ENCODE measurements at regions not wholly inside any gene's neighbourhood (a gene's known extent, or its start where the extent isn't known, plus 50 kb on each side); places are given as distances from the start of the nearest gene placed in this dataset.

DNA sequence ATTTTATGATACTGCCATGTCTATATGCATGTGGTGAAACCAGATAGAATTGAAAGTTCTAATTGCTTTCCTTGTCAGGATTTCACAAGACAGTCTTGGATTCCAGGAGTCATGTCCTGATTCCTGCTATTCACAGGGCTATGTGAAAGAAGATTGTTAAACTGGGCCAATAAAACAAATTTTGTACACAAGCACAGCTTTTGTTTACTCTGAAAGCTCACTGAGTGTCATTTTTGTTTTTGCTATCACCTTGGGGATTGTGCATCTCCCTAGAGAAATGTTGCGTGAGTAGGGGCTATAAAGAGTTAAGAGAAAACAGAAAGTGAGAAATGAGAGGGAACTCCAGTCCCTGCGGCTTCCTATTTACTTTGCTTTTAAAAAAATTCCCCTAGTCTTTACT is 627.5 kb downstream of the PKHD1 start (continued):
- no peak for TF ChIP-seq CBX5 (IDR thresholded peaks at IDR 0.05; ENCODE audit: low read depth)
- TF ChIP-seq ZNF384 (IDR thresholded peaks at IDR 0.05; ENCODE audit: borderline replicate concordance, low read depth, low read length) = no peak; the same call in 1 of the 2 replicates
- TF ChIP-seq IRF4 (IDR thresholded peaks at IDR 0.05; ENCODE audit: low read depth, low read length) = peak; percentile 77
- TF ChIP-seq, protein P1, sequence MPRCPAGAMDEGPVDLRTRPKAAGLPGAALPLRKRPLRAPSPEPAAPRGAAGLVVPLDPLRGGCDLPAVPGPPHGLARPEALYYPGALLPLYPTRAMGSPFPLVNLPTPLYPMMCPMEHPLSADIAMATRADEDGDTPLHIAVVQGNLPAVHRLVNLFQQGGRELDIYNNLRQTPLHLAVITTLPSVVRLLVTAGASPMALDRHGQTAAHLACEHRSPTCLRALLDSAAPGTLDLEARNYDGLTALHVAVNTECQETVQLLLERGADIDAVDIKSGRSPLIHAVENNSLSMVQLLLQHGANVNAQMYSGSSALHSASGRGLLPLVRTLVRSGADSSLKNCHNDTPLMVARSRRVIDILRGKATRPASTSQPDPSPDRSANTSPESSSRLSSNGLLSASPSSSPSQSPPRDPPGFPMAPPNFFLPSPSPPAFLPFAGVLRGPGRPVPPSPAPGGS (IDR thresholded peaks at IDR 0.05; ENCODE audit: borderline replicate concordance, insufficient read depth, low read depth, low read length, poor library complexity, severe bottlenecking) = peak; percentile 79
- peak; percentile 59; the same call in 1 of the 2 replicates for TF ChIP-seq ZNF24 (IDR thresholded peaks at IDR 0.05)
- TF ChIP-seq BCL11A (IDR thresholded peaks at IDR 0.05; ENCODE audit: low read depth, low read length) = peak; percentile 88
- TF ChIP-seq, protein P2, sequence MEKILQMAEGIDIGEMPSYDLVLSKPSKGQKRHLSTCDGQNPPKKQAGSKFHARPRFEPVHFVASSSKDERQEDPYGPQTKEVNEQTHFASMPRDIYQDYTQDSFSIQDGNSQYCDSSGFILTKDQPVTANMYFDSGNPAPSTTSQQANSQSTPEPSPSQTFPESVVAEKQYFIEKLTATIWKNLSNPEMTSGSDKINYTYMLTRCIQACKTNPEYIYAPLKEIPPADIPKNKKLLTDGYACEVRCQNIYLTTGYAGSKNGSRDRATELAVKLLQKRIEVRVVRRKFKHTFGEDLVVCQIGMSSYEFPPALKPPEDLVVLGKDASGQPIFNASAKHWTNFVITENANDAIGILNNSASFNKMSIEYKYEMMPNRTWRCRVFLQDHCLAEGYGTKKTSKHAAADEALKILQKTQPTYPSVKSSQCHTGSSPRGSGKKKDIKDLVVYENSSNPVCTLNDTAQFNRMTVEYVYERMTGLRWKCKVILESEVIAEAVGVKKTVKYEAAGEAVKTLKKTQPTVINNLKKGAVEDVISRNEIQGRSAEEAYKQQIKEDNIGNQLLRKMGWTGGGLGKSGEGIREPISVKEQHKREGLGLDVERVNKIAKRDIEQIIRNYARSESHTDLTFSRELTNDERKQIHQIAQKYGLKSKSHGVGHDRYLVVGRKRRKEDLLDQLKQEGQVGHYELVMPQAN (conservative IDR thresholded peaks at IDR 0.05) = no peak
- TF ChIP-seq SREBF1 (IDR thresholded peaks at IDR 0.05; ENCODE audit: low read length) = no peak
- TF ChIP-seq ETV6 (conservative IDR thresholded peaks at IDR 0.05 in 1 of 2, IDR thresholded peaks at IDR 0.05 in 1 of 2; ENCODE audit: borderline replicate concordance in 1 of 2, low read depth in 1 of 2) = peak in 1 of 2 experiments; percentile 52; a peak in 1 of 4 replicates
- TF ChIP-seq MEF2A (IDR thresholded peaks at IDR 0.05; ENCODE audit: insufficient read depth, low read depth, low read length) = peak; percentile 72; the same call in 1 of the 2 replicates
- TF ChIP-seq TBL1XR1 (IDR thresholded peaks at IDR 0.05; ENCODE audit: low read depth, low read length) = peak; percentile 69
- no peak; the same call in 1 of the 2 replicates for TF ChIP-seq RAD51 (IDR thresholded peaks at IDR 0.05)
- peak; percentile 55; the same call in 1 of the 2 replicates for TF ChIP-seq PML (IDR thresholded peaks at IDR 0.05; ENCODE audit: low read length)
- TF ChIP-seq, protein P3, sequence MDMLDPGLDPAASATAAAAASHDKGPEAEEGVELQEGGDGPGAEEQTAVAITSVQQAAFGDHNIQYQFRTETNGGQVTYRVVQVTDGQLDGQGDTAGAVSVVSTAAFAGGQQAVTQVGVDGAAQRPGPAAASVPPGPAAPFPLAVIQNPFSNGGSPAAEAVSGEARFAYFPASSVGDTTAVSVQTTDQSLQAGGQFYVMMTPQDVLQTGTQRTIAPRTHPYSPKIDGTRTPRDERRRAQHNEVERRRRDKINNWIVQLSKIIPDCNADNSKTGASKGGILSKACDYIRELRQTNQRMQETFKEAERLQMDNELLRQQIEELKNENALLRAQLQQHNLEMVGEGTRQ (IDR thresholded peaks at IDR 0.05; ENCODE audit: borderline replicate concordance, low read depth, low read length) = no peak
- TF ChIP-seq BACH1 (IDR thresholded peaks at IDR 0.05; ENCODE audit: borderline replicate concordance) = peak; percentile 34; the same call in 1 of the 2 replicates
- TF ChIP-seq SMARCA5 (IDR thresholded peaks at IDR 0.05) = 0 out of 2 replicates have a peak, but pooled peaks have one; percentile 15
- no peak for TF ChIP-seq NR2C1 (IDR thresholded peaks at IDR 0.05)
- no peak for TF ChIP-seq TAF1 (IDR thresholded peaks at IDR 0.05; ENCODE audit: borderline replicate concordance, low read depth, low read length)
- no peak for TF ChIP-seq PAX8 (IDR thresholded peaks at IDR 0.05)
- no peak for TF ChIP-seq HDAC2 (IDR thresholded peaks at IDR 0.05)
- peak; percentile 19 for TF ChIP-seq SP1 (IDR thresholded peaks at IDR 0.05; ENCODE audit: low read depth, low read length)
- TF ChIP-seq BHLHE40 (IDR thresholded peaks at IDR 0.05; ENCODE audit: borderline replicate concordance in 1 of 2, low read depth in 2 of 2, low read length in 1 of 2) = peak; percentile 72 to 73; a peak in 2 of 4 replicates
- no peak for TF ChIP-seq RCOR1 (conservative IDR thresholded peaks at IDR 0.05; ENCODE audit: low read depth, low read length)
- TF ChIP-seq SUZ12 (IDR thresholded peaks at IDR 0.05; ENCODE audit: unreplicated experiment) = no peak
- no peak for TF ChIP-seq RAD21 (IDR thresholded peaks at IDR 0.05; ENCODE audit: insufficient read depth, low read depth, low read length)
- TF ChIP-seq CREB1 (IDR thresholded peaks at IDR 0.05; ENCODE audit: low read depth) = peak; percentile 35; the same call in 1 of the 2 replicates
- no peak for TF ChIP-seq HDGF (IDR thresholded peaks at IDR 0.05)
- TF ChIP-seq NBN (IDR thresholded peaks at IDR 0.05) = no peak
- no peak for TF ChIP-seq CHD2 (IDR thresholded peaks at IDR 0.05; ENCODE audit: borderline replicate concordance, low read depth, low read length)
- peak; percentile 71; the same call in 1 of the 2 replicates for TF ChIP-seq GATAD2B (conservative IDR thresholded peaks at IDR 0.05; ENCODE audit: low read depth)
- no peak for TF ChIP-seq FOS (IDR thresholded peaks at IDR 0.05; ENCODE audit: borderline replicate concordance, extremely low read depth, insufficient read length)

Measured in GM12878 (cell line).